Astrocyte (in vitro differentiated cells and primary cell): ENCODE measurements at regions not wholly inside any gene's neighbourhood (a gene's known extent, or its start where the extent isn't known, plus 50 kb on each side); places are given as distances from the start of the nearest gene placed in this dataset.

ENCODE experiments used
- CTCF ChIP-seq: IDR thresholded peaks from 2 replicates; pipeline ENCODE4 v1.5.1; 2011; ENCODE audit warnings: low read depth, mild to moderate bottlenecking, inconsistent platforms, low read length, moderate library complexity; ENCODE audit not compliant: insufficient read depth
- EZH2 ChIP-seq: IDR thresholded peaks from 2 replicates; pipeline ENCODE4 v1.6.1; 2012; ENCODE audit warnings: mild to moderate bottlenecking, low read length, inconsistent platforms; ENCODE audit not compliant: insufficient read depth

- no peak for TF ChIP-seq CTCF
- TF ChIP-seq EZH2: no peak
Measured at GRCh38 chr3:166527325-166527724, 690.1 kb upstream of the BCHE start.
